Astrocyte (in vitro differentiated cells and primary cell): ENCODE measurements at regions not wholly inside any gene's neighbourhood (a gene's known extent, or its start where the extent isn't known, plus 50 kb on each side); places are given as distances from the start of the nearest gene placed in this dataset.

ENCODE experiments used
- EZH2 ChIP-seq: IDR thresholded peaks from 2 replicates; pipeline ENCODE4 v1.6.1; 2012; ENCODE audit warnings: mild to moderate bottlenecking, low read length, inconsistent platforms; ENCODE audit not compliant: insufficient read depth
- TF ChIP-seq, protein P1 (sequence below): IDR thresholded peaks from 2 replicates; pipeline ENCODE4 v1.5.1; 2011; ENCODE audit warnings: low read depth, mild to moderate bottlenecking, inconsistent platforms, low read length, moderate library complexity; ENCODE audit not compliant: insufficient read depth

DNA sequence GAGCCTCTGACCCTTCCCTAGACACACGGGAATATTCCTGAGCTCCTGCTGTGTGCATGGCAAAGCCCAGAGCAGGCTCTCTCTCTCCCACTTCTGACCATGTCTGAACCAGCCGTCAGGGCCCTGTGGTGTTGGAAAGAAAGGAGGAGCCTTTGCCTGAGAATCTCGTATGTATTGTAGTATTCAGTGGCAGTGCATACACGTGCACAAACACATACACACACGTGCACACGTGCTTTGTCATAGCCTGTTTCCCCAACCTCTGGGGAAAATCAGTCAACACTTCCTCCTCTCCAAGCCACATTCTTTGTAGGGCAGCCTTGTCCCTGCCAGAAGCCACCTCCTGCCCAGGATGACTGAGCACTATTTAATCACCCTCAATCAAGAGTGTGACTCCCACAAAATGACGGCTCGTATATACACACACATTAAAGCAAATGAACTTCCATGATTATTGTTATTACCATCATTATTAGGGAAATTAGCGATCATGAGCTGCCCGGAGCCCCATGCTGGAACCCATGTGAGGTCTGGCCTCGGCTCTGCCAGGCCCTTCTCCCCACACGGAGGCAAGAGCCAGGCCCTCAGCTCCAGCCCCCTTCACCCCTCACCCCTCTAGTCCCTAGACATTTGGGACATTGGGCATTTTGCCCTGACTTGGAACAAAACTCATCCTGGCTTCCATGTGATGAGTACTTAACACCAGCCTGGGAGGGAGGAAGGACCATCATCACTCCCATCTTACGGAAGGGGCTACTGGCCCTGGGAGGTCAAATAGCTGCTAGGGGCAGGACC, 331.9 kb downstream of the NPHP4 start:
- TF ChIP-seq, protein P1, sequence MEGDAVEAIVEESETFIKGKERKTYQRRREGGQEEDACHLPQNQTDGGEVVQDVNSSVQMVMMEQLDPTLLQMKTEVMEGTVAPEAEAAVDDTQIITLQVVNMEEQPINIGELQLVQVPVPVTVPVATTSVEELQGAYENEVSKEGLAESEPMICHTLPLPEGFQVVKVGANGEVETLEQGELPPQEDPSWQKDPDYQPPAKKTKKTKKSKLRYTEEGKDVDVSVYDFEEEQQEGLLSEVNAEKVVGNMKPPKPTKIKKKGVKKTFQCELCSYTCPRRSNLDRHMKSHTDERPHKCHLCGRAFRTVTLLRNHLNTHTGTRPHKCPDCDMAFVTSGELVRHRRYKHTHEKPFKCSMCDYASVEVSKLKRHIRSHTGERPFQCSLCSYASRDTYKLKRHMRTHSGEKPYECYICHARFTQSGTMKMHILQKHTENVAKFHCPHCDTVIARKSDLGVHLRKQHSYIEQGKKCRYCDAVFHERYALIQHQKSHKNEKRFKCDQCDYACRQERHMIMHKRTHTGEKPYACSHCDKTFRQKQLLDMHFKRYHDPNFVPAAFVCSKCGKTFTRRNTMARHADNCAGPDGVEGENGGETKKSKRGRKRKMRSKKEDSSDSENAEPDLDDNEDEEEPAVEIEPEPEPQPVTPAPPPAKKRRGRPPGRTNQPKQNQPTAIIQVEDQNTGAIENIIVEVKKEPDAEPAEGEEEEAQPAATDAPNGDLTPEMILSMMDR: no peak
- TF ChIP-seq EZH2: no peak
